Endothelial cell of umbilical vein (primary cell): ENCODE measurements at regions not wholly inside any gene's neighbourhood (a gene's known extent, or its start where the extent isn't known, plus 50 kb on each side); places are given as distances from the start of the nearest gene placed in this dataset.

ENCODE experiments used
- BruUV-seq: library from RNA; stranded (reverse); fragments of 400-500 nt; replicated peaks from 2 replicates; lab custom pipeline; 2021; lab: Mats Ljungman, UMichigan
- CTCF ChIA-PET: fragments of 300-600, 350-600 bp; sonication (Branson Sonifier 250); formaldehyde crosslinking; loops from one replicate; lab custom pipeline; 2021; ENCODE audit warnings: antibody characterized with exemption, inconsistent platforms; lab: Charles Lee
- POLR2A ChIA-PET: fragments of 300-600, 350-600 bp; sonication (Branson Sonifier 250); formaldehyde crosslinking; loops from one replicate; lab custom pipeline; 2021; ENCODE audit warnings: antibody characterized with exemption, inconsistent platforms; lab: Charles Lee
- DNase-seq: peaks from one replicate; pipeline ENCODE4 v3.0.0-alpha.2; 2011; ENCODE audit warnings: low read depth, low spot score
- FAIRE-seq: peaks from 2 replicates; lab custom pipeline; 2011; peaks lifted over from hg19 to GRCh38; lab: Jason Lieb, UNC
- H2AFZ ChIP-seq: 2 replicates; pipeline ENCODE4 v1.6.0; 2012; ENCODE audit warnings: low read depth, low read length, control low read depth, inconsistent platforms
- H3K27ac ChIP-seq: 2 replicates; pipeline ENCODE4 v1.5.1; 2011; ENCODE audit warnings: low read depth, mild to moderate bottlenecking, control low read depth, low read length, moderate library complexity; ENCODE audit not compliant: insufficient read depth
- H3K27me3 ChIP-seq, 2 experiments: 2 replicates each; pipeline versions ENCODE4 v1.6.0 to v1.6.1; 2011; ENCODE audit warnings: low read length in 2 of 2, mixed read lengths in 1 of 2; ENCODE audit not compliant: control insufficient read depth in 2 of 2, insufficient read depth in 2 of 2
- H3K36me3 ChIP-seq, 2 experiments: 2 replicates in 1 of 2; 3 replicates in 1 of 2; pipeline ENCODE4 v1.5.1; 2011; ENCODE audit warnings: low read length in 2 of 2, mild to moderate bottlenecking in 1 of 2, moderate library complexity in 1 of 2; ENCODE audit not compliant: control insufficient read depth in 2 of 2, insufficient read depth in 2 of 2; ENCODE audit errors: extremely low read depth in 1 of 2
- H3K4me1 ChIP-seq: 3 replicates; pipeline ENCODE4 v1.5.1; 2011; ENCODE audit warnings: mild to moderate bottlenecking, low read length; ENCODE audit not compliant: control insufficient read depth, insufficient read depth; ENCODE audit errors: extremely low read depth
- H3K4me2 ChIP-seq: 2 replicates; pipeline ENCODE4 v1.6.1; 2011; ENCODE audit warnings: low read length, control low read depth, mixed read lengths; ENCODE audit not compliant: insufficient read depth
- H3K4me3 ChIP-seq, 3 experiments: fragments of 200-600 bp in 1 of 3; sonication (generic), shearing (Covaris generic) in 1 of 3; replicated peaks in 1 of 3; 2 replicates each; pipeline ENCODE4 v1.5.1; 2011 to 2016; ENCODE audit warnings: control low read depth in 3 of 3, low read length in 3 of 3, mild to moderate bottlenecking in 2 of 3, inconsistent platforms in 1 of 3, low read depth in 1 of 3, moderate library complexity in 1 of 3; ENCODE audit not compliant: insufficient read depth in 1 of 3
- H3K79me2 ChIP-seq: 2 replicates; pipeline ENCODE4 v1.6.0; 2012; ENCODE audit warnings: low read length, inconsistent platforms; ENCODE audit not compliant: control insufficient read depth, insufficient read depth
- H3K9ac ChIP-seq: replicated peaks from 2 replicates; pipeline ENCODE3; 2011; ENCODE audit warnings: low read length, control low read depth; ENCODE audit not compliant: insufficient read depth; ENCODE audit errors: extremely low read depth
- H3K9me1 ChIP-seq: replicated peaks from 3 replicates; pipeline ENCODE4 v1.6.0; 2011; ENCODE audit warnings: mild to moderate bottlenecking, low read length; ENCODE audit not compliant: control insufficient read depth, insufficient read depth; ENCODE audit errors: extremely low read depth
- H3K9me3 ChIP-seq: replicated peaks from 2 replicates; pipeline ENCODE4 v1.5.1; 2012; ENCODE audit warnings: low read length, inconsistent platforms; ENCODE audit not compliant: control insufficient read depth, insufficient read depth
- H4K20me1 ChIP-seq: replicated peaks from 2 replicates; pipeline ENCODE3; 2011; ENCODE audit warnings: mild to moderate bottlenecking, low read length; ENCODE audit not compliant: control insufficient read depth, insufficient read depth; ENCODE audit errors: extremely low read depth
- CTCF ChIP-seq, 2 donors: IDR thresholded peaks; 1 replicate in 1 of 2; 2 replicates in 1 of 2; pipeline ENCODE4 v1.5.1; 2011; ENCODE audit warnings: low read length in 2 of 2, mild to moderate bottlenecking in 2 of 2, moderate library complexity in 2 of 2, control low read depth in 1 of 2, inconsistent platforms in 1 of 2, low read depth in 1 of 2; ENCODE audit not compliant: insufficient read depth in 1 of 2; ENCODE audit errors: extremely low read depth in 1 of 2
- EZH2 ChIP-seq: IDR thresholded peaks from 2 replicates; pipeline ENCODE4 v1.6.1; 2012; ENCODE audit warnings: borderline replicate concordance, low read depth, mild to moderate bottlenecking, moderate library complexity, low read length, inconsistent platforms; ENCODE audit not compliant: severe bottlenecking
- FOS ChIP-seq: IDR thresholded peaks from 2 replicates; pipeline ENCODE4 v1.6.1; 2011; ENCODE audit warnings: mild to moderate bottlenecking, low read length, moderate library complexity, borderline replicate concordance; ENCODE audit not compliant: insufficient read depth
- GATA2 ChIP-seq: IDR thresholded peaks from 2 replicates; pipeline ENCODE4 v1.7.0; 2011; ENCODE audit warnings: low read depth, mild to moderate bottlenecking, moderate library complexity, mixed read lengths, low read length; ENCODE audit not compliant: insufficient read length, insufficient read depth
- JUN ChIP-seq: IDR thresholded peaks from 2 replicates; pipeline ENCODE4 v1.6.1; 2011; ENCODE audit warnings: borderline replicate concordance, low read depth; ENCODE audit not compliant: insufficient read length, insufficient read depth
- MAX ChIP-seq: IDR thresholded peaks from 2 replicates; pipeline ENCODE4 v1.6.1; 2011; ENCODE audit not compliant: insufficient read depth, insufficient read length
- MYC ChIP-seq: IDR thresholded peaks from one replicate; pipeline ENCODE4 v1.6.1; 2011; ENCODE audit warnings: mild to moderate bottlenecking, low read depth, low read length
- POLR2A ChIP-seq: IDR thresholded peaks from 2 replicates; pipeline ENCODE4 v1.6.1; 2012; ENCODE audit warnings: low read depth, mild to moderate bottlenecking, control low read depth, low read length
- POLR2AphosphoS5 ChIP-seq: IDR thresholded peaks from 2 replicates; pipeline ENCODE4 v1.6.1; 2012; ENCODE audit warnings: low read depth, mild to moderate bottlenecking, control low read depth, low read length, moderate library complexity; ENCODE audit not compliant: insufficient read depth
- dilution Hi-C: fragments of 300-500 bp; cut with MboI; formaldehyde crosslinking; loops from one replicate; pipeline ENCODE4 v1.15.0; 2019; ENCODE audit warnings: low sequenced_read_pairs; ENCODE audit not compliant: extremely low pct_ligation_motif_present
- intact Hi-C: fragments of 100-400 bp; cut with micrococcal nuclease; formaldehyde crosslinking; loops from one replicate; pipeline ENCODE4 v1.10.0; 2022

- no peaks in the 10 kb centered on the region for H3K79me2 ChIP-seq
- FAIRE-seq = no peak
- H2AFZ ChIP-seq = no peak overlapping the region
- BruUV-seq = no TSS peak
- H4K20me1 ChIP-seq = no peaks in the 10 kb centered on the region
- no peak overlapping the region for H3K4me2 ChIP-seq
- no peak overlapping the region for H3K27ac ChIP-seq
- no peaks in the 10 kb centered on the region for H3K9me3 ChIP-seq
- dilution Hi-C loops = no loop called here
- no peak overlapping the region for H3K9ac ChIP-seq
- H3K9me1 ChIP-seq = no peaks in the 10 kb centered on the region
- TF ChIP-seq GATA2 = no peak
- TF ChIP-seq EZH2 = no peak
- no peak for TF ChIP-seq POLR2A
- no peak for TF ChIP-seq POLR2AphosphoS5
- no peak for TF ChIP-seq JUN
- no peak for TF ChIP-seq FOS
- no peak for TF ChIP-seq MYC
- no peak for TF ChIP-seq MAX
- no peak overlapping the region for H3K4me3 ChIP-seq
- H3K36me3 ChIP-seq = no peaks in the 10 kb centered on the region
- POLR2A ChIA-PET = no interaction called here
- peaks cover 0 to 2% of the 10 kb centered on the region in 2 experiments for H3K27me3 ChIP-seq
- DNase-seq = no peak
- CTCF ChIA-PET = no interaction called here
- intact Hi-C loops = no loop called here
- no peaks in the 10 kb centered on the region for H3K4me1 ChIP-seq
Measured at GRCh38 chr4:122034619-122035018, 82.8 kb upstream of the TRPC3 start.

- H3K27me3 ChIP-seq = no peaks in the 10 kb centered on the region
- H3K4me1 ChIP-seq = no peaks in the 10 kb centered on the region
- TF ChIP-seq POLR2AphosphoS5 (no peak), MAX (no peak), CTCF (IDR thresholded peaks at IDR 0.05; ENCODE audit: extremely low read depth in 1 of 2, insufficient read depth in 1 of 2, low read depth in 1 of 2, low read length in 2 of 2) (no peak), GATA2 (no peak), JUN (no peak), POLR2A (no peak), MYC (no peak), EZH2 (no peak)
- ChIA-PET CTCF (no interaction called here), POLR2A (no interaction called here)
- H3K4me3 ChIP-seq = no peak overlapping the region
- dilution Hi-C loops = no loop called here
- no peaks in the 10 kb centered on the region for H3K9me1 ChIP-seq
- no peak overlapping the region for H2AFZ ChIP-seq
- no TSS peak for BruUV-seq
- DNase-seq = no peak
- H3K4me2 ChIP-seq = no peak overlapping the region
- no peaks in the 10 kb centered on the region for H4K20me1 ChIP-seq
- H3K9me3 ChIP-seq = no peaks in the 10 kb centered on the region
- no peaks in the 10 kb centered on the region for H3K36me3 ChIP-seq
- intact Hi-C loops = no loop called here
- no peaks in the 10 kb centered on the region for H3K79me2 ChIP-seq
- H3K9ac ChIP-seq = no peak overlapping the region
- no peak overlapping the region for H3K27ac ChIP-seq
- FAIRE-seq = no peak
Measured at GRCh38 chr4:122027203-122027602, 75.3 kb upstream of the TRPC3 start.
